Amniotic stem cell (primary cell): ENCODE measurements at regions not wholly inside any gene's neighbourhood (a gene's known extent, or its start where the extent isn't known, plus 50 kb on each side); places are given as distances from the start of the nearest gene placed in this dataset.
"Not testable (repeated sequence)": the region's sequence is repeated elsewhere in the genome, so short reads cannot be mapped to it uniquely, and the experiment has no call there.

Experiments
- DNase-seq: peaks from one replicate; lab custom pipeline; 2025; lab: John Stamatoyannopoulos, UW

- peak; percentile 87 for DNase-seq
Observed at GRCh38 chr3:153221748-153222162, 59.7 kb downstream of the RAP2B start.

GRCh38 chr3:153226877-153227276, 64.9 kb downstream of the RAP2B start:
- not testable (repeated sequence) for DNase-seq

- DNase-seq = not testable (repeated sequence)
Observed at GRCh38 chr3:153230427-153230826, 68.4 kb downstream of the RAP2B start.

- not testable (repeated sequence) for DNase-seq
Observed at GRCh38 chr3:153231245-153231644, 69.2 kb downstream of the RAP2B start.

GRCh38 chr3:153232050-153232752, 70.2 kb downstream of the RAP2B start:
- not testable (repeated sequence) for DNase-seq

GRCh38 chr3:153232851-153233271, 70.8 kb downstream of the RAP2B start:
- peak; percentile 64 for DNase-seq

- DNase-seq = no peak
Observed at GRCh38 chr3:153233986-153234385, 72.0 kb downstream of the RAP2B start.

- no peak for DNase-seq
Observed at GRCh38 chr3:153242896-153243295, 80.9 kb downstream of the RAP2B start.

- DNase-seq = no peak
Observed at GRCh38 chr3:153244961-153245360, 82.9 kb downstream of the RAP2B start.

GRCh38 chr3:153245661-153246060, 83.6 kb downstream of the RAP2B start:
- DNase-seq = no peak

GRCh38 chr3:153246331-153246730, 84.3 kb downstream of the RAP2B start:
- DNase-seq = no peak

- peak; percentile 44 for DNase-seq
Observed at GRCh38 chr3:153246806-153247205, 84.8 kb downstream of the RAP2B start.

GRCh38 chr3:153247331-153248330, 85.6 kb downstream of the RAP2B start:
- no peak for DNase-seq

GRCh38 chr3:153248835-153249234, 86.8 kb downstream of the RAP2B start:
- DNase-seq = not testable (repeated sequence)

GRCh38 chr3:153249906-153250305, 87.9 kb downstream of the RAP2B start:
- no peak for DNase-seq

GRCh38 chr3:153250446-153250845, 88.4 kb downstream of the RAP2B start:
- DNase-seq = no peak

GRCh38 chr3:153252963-153253362, 90.9 kb downstream of the RAP2B start:
- DNase-seq = no peak

- DNase-seq = no peak
Observed at GRCh38 chr3:153254361-153254760, 92.3 kb downstream of the RAP2B start.

GRCh38 chr3:153257673-153258351, 95.8 kb downstream of the RAP2B start:
- no peak for DNase-seq

GRCh38 chr3:153259956-153260355, 97.9 kb downstream of the RAP2B start:
- no peak for DNase-seq

- no peak for DNase-seq
Observed at GRCh38 chr3:153260681-153261080, 98.7 kb downstream of the RAP2B start.

- no peak for DNase-seq
Observed at GRCh38 chr3:153266619-153267018, 104.6 kb downstream of the RAP2B start.
